Adrenal gland (tissue), 9 donors: ENCODE measurements at regions not wholly inside any gene's neighbourhood (a gene's known extent, or its start where the extent isn't known, plus 50 kb on each side); places are given as distances from the start of the nearest gene placed in this dataset.
"Not testable (repeated sequence)": the region's sequence is repeated elsewhere in the genome, so short reads cannot be mapped to it uniquely, and the experiment has no call there.

ENCODE experiments used
- DNase-seq, 7 donors: peaks; one replicate each; pipeline ENCODE4 v3.0.0-alpha.2; 2019 to 2020
- H3K27ac ChIP-seq, 5 donors: fragments of 200-600 bp; sonication (generic) in 4 of 5; 1 replicate in 3 of 5; 2 replicates in 2 of 5; pipeline versions ENCODE4 v1.5.1 to v1.8.0; 2016 to 2020; ENCODE audit warnings: mild to moderate bottlenecking in 1 of 5
- H3K27me3 ChIP-seq: fragments of 200-600 bp; 2 replicates; pipeline ENCODE4 v1.8.0; 2021
- H3K36me3 ChIP-seq, 2 donors: fragments of 200-600 bp; replicated peaks in 1 of 2; 1 replicate in 1 of 2; 2 replicates in 1 of 2; pipeline versions ENCODE4 v1.5.1 to v1.8.0; 2018 to 2022
- H3K4me1 ChIP-seq, 2 donors: fragments of 200-600 bp; replicated peaks in 1 of 2; 1 replicate in 1 of 2; 2 replicates in 1 of 2; pipeline versions ENCODE4 v1.5.1 to v1.8.0; 2018 to 2021
- H3K4me3 ChIP-seq, 4 donors: fragments of 200-600 bp; sonication (generic) in 3 of 4; one replicate each; pipeline ENCODE4 v1.5.1; 2016 to 2018
- H3K9me3 ChIP-seq, 3 donors: fragments of 200-600 bp; sonication (generic) in 1 of 3; replicated peaks in 1 of 3; 1 replicate in 2 of 3; 2 replicates in 1 of 3; pipeline versions ENCODE4 v1.5.1 to v1.8.0; 2016 to 2021
- POLR2A ChIP-seq, 2 donors: fragments of 450-650 bp; IDR thresholded peaks; one replicate each; pipeline ENCODE4 v1.6.1; 2017; ENCODE audit warnings: antibody characterized with exemption in 2 of 2, mild to moderate bottlenecking in 2 of 2, moderate library complexity in 1 of 2
- WGBS, 4 donors: extraction: QIAGEN DNeasy Blood & Tissue Kit in 2 of 4; methylation state at CpG; one replicate each; pipeline versions ENCODE4 v1.1.5 to v1.1.7; 2013 to 2017; 5-methylcytosine and 5-hydroxymethylcytosine counted together
- intact Hi-C, 2 donors: fragments of 100-400 bp; cut with DNase I; formaldehyde crosslinking; loops; one replicate each; pipeline versions ENCODE4 v1.14.1 to v1.15.0; 2022 to 2023
- TF ChIP-seq, protein P1 (sequence below), 6 experiments: fragments of 450-650 bp in 4 of 6; fragments of 200-600 bp in 2 of 6; sonication (generic) in 1 of 6; IDR thresholded peaks; 1 replicate in 5 of 6; 2 replicates in 1 of 6; pipeline versions ENCODE4 v1.5.1 to v1.8.0; 2016 to 2021; ENCODE audit warnings: antibody characterized with exemption in 6 of 6, mild to moderate bottlenecking in 2 of 6, moderate library complexity in 1 of 6
- donor health status: healthy with polysubstance abuse.
- donor health status: Bipolar disorder and iron deficiency.
- donor health status: DM: yes; HTN: yes; CAD: no.
- donor health status: DM: no; HTN: no; CAD: no.
- donor health status: DM: no; HTN: no; CAD: no.

DNA sequence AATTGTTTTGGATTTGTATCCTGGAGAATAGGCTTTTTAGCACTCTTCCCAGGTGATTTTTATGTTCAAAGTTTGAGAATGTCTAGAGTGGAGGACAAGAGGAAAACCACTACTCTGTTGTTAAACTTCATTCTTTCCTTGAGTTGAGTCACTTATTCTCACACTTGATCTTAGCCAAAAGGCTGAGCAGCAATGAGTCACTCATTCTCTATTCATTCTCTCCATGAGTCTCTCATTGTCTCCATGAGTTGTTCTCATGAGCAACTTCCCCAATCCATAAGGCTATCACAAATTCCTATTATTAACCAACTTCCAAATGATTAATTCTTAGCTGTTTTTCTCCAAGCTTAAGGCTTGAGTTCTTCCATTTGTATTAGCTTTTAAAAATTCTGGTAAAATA, 1393.3 kb downstream of the CDH8 start:
- H3K36me3 ChIP-seq: no peaks in the 10 kb centered on the region
- H3K27ac ChIP-seq: no peak overlapping the region
- H3K9me3 ChIP-seq: no peaks in the 10 kb centered on the region
- H3K27me3 ChIP-seq: no peaks in the 10 kb centered on the region
- TF ChIP-seq, protein P1, sequence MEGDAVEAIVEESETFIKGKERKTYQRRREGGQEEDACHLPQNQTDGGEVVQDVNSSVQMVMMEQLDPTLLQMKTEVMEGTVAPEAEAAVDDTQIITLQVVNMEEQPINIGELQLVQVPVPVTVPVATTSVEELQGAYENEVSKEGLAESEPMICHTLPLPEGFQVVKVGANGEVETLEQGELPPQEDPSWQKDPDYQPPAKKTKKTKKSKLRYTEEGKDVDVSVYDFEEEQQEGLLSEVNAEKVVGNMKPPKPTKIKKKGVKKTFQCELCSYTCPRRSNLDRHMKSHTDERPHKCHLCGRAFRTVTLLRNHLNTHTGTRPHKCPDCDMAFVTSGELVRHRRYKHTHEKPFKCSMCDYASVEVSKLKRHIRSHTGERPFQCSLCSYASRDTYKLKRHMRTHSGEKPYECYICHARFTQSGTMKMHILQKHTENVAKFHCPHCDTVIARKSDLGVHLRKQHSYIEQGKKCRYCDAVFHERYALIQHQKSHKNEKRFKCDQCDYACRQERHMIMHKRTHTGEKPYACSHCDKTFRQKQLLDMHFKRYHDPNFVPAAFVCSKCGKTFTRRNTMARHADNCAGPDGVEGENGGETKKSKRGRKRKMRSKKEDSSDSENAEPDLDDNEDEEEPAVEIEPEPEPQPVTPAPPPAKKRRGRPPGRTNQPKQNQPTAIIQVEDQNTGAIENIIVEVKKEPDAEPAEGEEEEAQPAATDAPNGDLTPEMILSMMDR (IDR thresholded peaks at IDR 0.05): no peak
- no peak for TF ChIP-seq POLR2A (IDR thresholded peaks at IDR 0.05)
- intact Hi-C loops: no loop called here
- DNase-seq: no peak
- H3K4me1 ChIP-seq: no peaks in the 10 kb centered on the region
- no peak overlapping the region for H3K4me3 ChIP-seq

- no peaks in the 10 kb centered on the region for H3K4me1 ChIP-seq
- intact Hi-C loops: no loop called here
- WGBS, 4 donors: 77 to 86% (median 83%) methylated on average over 17 of the region's 17 CpGs
- no peak overlapping the region for H3K4me3 ChIP-seq
- no peaks in the 10 kb centered on the region for H3K9me3 ChIP-seq
- TF ChIP-seq, protein P1 (IDR thresholded peaks at IDR 0.05): no peak
- TF ChIP-seq POLR2A (IDR thresholded peaks at IDR 0.05): no peak
- no peak overlapping the region for H3K27ac ChIP-seq
- no peak for DNase-seq
- no peaks in the 10 kb centered on the region for H3K27me3 ChIP-seq
- no peaks in the 10 kb centered on the region for H3K36me3 ChIP-seq
Measured at GRCh38 chr16:60641067-60641665, 1395.1 kb downstream of the CDH8 start.

GRCh38 chr16:60640038-60640437, 1396.2 kb downstream of the CDH8 start:
- TF ChIP-seq POLR2A (IDR thresholded peaks at IDR 0.05): no peak
- TF ChIP-seq, protein P1 (IDR thresholded peaks at IDR 0.05): no peak
- Histone ChIP-seq H3K4me3 (no peak overlapping the region), H3K27me3 (no peaks in the 10 kb centered on the region), H3K27ac (no peak overlapping the region), H3K9me3 (no peaks in the 10 kb centered on the region), H3K4me1 (no peaks in the 10 kb centered on the region), H3K36me3 (no peaks in the 10 kb centered on the region)
- intact Hi-C loops: no loop called here
- no peak for DNase-seq
- 78 to 86% (median 80%) methylated on average over 3 of the region's 3 CpGs for whole genome bisulfite sequencing, 4 donors

DNA sequence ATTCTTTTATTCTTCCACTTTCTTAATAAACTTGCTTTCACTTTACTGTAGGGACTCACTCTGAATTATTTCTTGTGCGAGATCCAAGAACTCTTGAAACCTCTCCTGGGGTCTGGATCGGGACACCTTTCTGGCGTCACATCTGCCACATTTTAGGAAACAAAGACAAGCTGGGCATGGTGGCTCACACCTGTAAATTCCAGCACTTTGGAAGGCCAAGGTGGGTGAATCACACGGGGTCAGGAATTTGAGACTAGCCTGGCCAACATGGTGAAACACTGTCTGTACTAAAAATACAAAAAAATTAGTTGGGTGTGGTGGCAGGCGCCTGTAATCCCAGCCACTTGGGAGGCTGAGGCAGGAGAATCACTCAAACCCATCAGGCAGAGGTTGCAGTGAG, 1399.6 kb downstream of the CDH8 start:
- DNase-seq, intact Hi-C loops, H3K27me3 ChIP-seq, H3K9me3 ChIP-seq, H3K4me3 ChIP-seq, H3K4me1 ChIP-seq, H3K36me3 ChIP-seq, H3K27ac ChIP-seq: not testable (repeated sequence)
- 66 to 76% (median 70%) methylated on average over 5 of the region's 5 CpGs for WGBS, 4 donors

GRCh38 chr16:60636117-60636516, 1400.1 kb downstream of the CDH8 start:
- no peaks in the 10 kb centered on the region for H3K27me3 ChIP-seq
- 62 to 88% (median 67%) methylated on average over 5 of the region's 5 CpGs for WGBS, 4 donors
- no peaks in the 10 kb centered on the region for H3K36me3 ChIP-seq
- no peaks in the 10 kb centered on the region for H3K9me3 ChIP-seq
- no peaks in the 10 kb centered on the region for H3K4me1 ChIP-seq
- no peak overlapping the region for H3K27ac ChIP-seq
- intact Hi-C loops: no loop called here
- no peak overlapping the region for H3K4me3 ChIP-seq
- TF ChIP-seq POLR2A (IDR thresholded peaks at IDR 0.05): no peak
- TF ChIP-seq, protein P1 (IDR thresholded peaks at IDR 0.05): no peak
- no peak for DNase-seq
